IMR-90 (cell line): ENCODE measurements at regions not wholly inside any gene's neighbourhood (a gene's known extent, or its start where the extent isn't known, plus 50 kb on each side); places are given as distances from the start of the nearest gene placed in this dataset.

Experiments used
- ATAC-seq: fragments of 200-7000 bp; cut with Tn5 transposase; 2 replicates; pipeline ENCODE4 v1.9.1; 2020; ENCODE audit warnings: low read depth, mild to moderate bottlenecking, moderate library complexity
- BruUV-seq: library from RNA; stranded (reverse); fragments of 400-500 nt; replicated peaks from 2 replicates; lab custom pipeline; 2021; lab: Mats Ljungman, UMichigan
- CTCF ChIA-PET: fragments of 300-600 bp; formaldehyde crosslinking; extraction: SDS; loops from one replicate; lab custom pipeline; 2021; ENCODE audit warnings: antibody characterized with exemption; lab: Yijun Ruan, JAX
- POLR2A ChIA-PET: fragments of 300-600 bp; sonication (Branson Sonifier 250); formaldehyde crosslinking; loops from one replicate; lab custom pipeline; 2022; ENCODE audit warnings: antibody characterized with exemption; ENCODE audit not compliant: unreplicated experiment; lab: Charles Lee
- DNase-seq: peaks from one replicate; pipeline ENCODE4 v3.0.0; 2013
- H2AFZ ChIP-seq: replicated peaks from 2 replicates; pipeline ENCODE3; 2013; ENCODE audit warnings: low read length, mild to moderate bottlenecking; ENCODE audit not compliant: poor library complexity
- H2AK5ac ChIP-seq: 2 replicates; pipeline ENCODE4 v1.6.1; 2013; ENCODE audit warnings: low read depth, low read length, inconsistent platforms
- H2AK9ac ChIP-seq: replicated peaks from 2 replicates; pipeline ENCODE3; 2013; ENCODE audit warnings: mild to moderate bottlenecking, low read depth, low read length, moderate library complexity; ENCODE audit not compliant: poor library complexity
- H2BK120ac ChIP-seq: 2 replicates; pipeline ENCODE4 v1.6.1; 2013; ENCODE audit warnings: low read depth, low read length, inconsistent platforms
- H2BK15ac ChIP-seq: 3 replicates; pipeline ENCODE4 v1.6.1; 2013; ENCODE audit warnings: low read depth, low read length, inconsistent platforms
- H2BK20ac ChIP-seq: 2 replicates; pipeline ENCODE4 v1.6.1; 2013; ENCODE audit warnings: low read depth, mild to moderate bottlenecking, inconsistent platforms, low read length, moderate library complexity
- H2BK5ac ChIP-seq: 2 replicates; pipeline ENCODE4 v1.6.1; 2013; ENCODE audit warnings: mild to moderate bottlenecking, low read depth, low read length, inconsistent platforms; ENCODE audit not compliant: poor library complexity, severe bottlenecking
- H3K14ac ChIP-seq: replicated peaks from 2 replicates; pipeline ENCODE4 v1.6.1; 2013; ENCODE audit warnings: low read depth, low read length, inconsistent platforms
- H3K18ac ChIP-seq: 2 replicates; pipeline ENCODE4 v1.6.1; 2013; ENCODE audit warnings: low read depth, low read length, control low read depth
- H3K23ac ChIP-seq: 2 replicates; pipeline ENCODE4 v1.6.1; 2013; ENCODE audit warnings: low read depth, low read length, inconsistent platforms
- H3K27ac ChIP-seq: 2 replicates; pipeline ENCODE4 v1.5.1; 2013; ENCODE audit warnings: mild to moderate bottlenecking, control low read depth, low read length; ENCODE audit not compliant: insufficient read depth
- H3K27me3 ChIP-seq: 2 replicates; pipeline ENCODE4 v1.6.1; 2013; ENCODE audit warnings: low read length; ENCODE audit not compliant: control insufficient read depth, insufficient read depth
- H3K36me3 ChIP-seq: 2 replicates; pipeline ENCODE4 v1.6.1; 2013; ENCODE audit warnings: low read length, mixed read lengths; ENCODE audit not compliant: control insufficient read depth, insufficient read depth
- H3K4ac ChIP-seq: 2 replicates; pipeline ENCODE4 v1.6.1; 2013; ENCODE audit warnings: low read depth, low read length, inconsistent platforms
- H3K4me1 ChIP-seq: 2 replicates; pipeline ENCODE4 v1.6.1; 2013; ENCODE audit warnings: low read length, mixed read lengths; ENCODE audit not compliant: control insufficient read depth, insufficient read depth
- H3K4me2 ChIP-seq: 2 replicates; pipeline ENCODE4 v1.6.1; 2013; ENCODE audit warnings: low read depth, mild to moderate bottlenecking, control low read depth, low read length, moderate library complexity
- H3K4me3 ChIP-seq: 2 replicates; pipeline ENCODE4 v1.5.1; 2013; ENCODE audit warnings: low read depth, mild to moderate bottlenecking, control low read depth, low read length, moderate library complexity; ENCODE audit not compliant: insufficient read depth
- H3K56ac ChIP-seq: 2 replicates; pipeline ENCODE4 v1.6.1; 2013; ENCODE audit warnings: low read length, inconsistent platforms; ENCODE audit not compliant: insufficient read depth; ENCODE audit errors: extremely low read depth
- H3K79me1 ChIP-seq, 2 experiments: 2 replicates each; pipeline ENCODE4 v1.6.1; 2013; ENCODE audit warnings: low read length in 2 of 2, inconsistent platforms in 1 of 2, low read depth in 1 of 2
- H3K9ac ChIP-seq: 2 replicates; pipeline ENCODE4 v1.6.1; 2013; ENCODE audit warnings: low read depth, low read length, control low read depth
- H3K9me1 ChIP-seq: 2 replicates; pipeline ENCODE4 v1.6.1; 2013; ENCODE audit warnings: low read length, inconsistent platforms; ENCODE audit not compliant: insufficient read depth
- H3K9me3 ChIP-seq: 2 replicates; pipeline ENCODE4 v1.6.1; 2013; ENCODE audit warnings: low read length; ENCODE audit not compliant: control insufficient read depth, insufficient read depth
- H4K20me1 ChIP-seq: 2 replicates; pipeline ENCODE4 v1.6.1; 2013; ENCODE audit warnings: low read length, inconsistent platforms; ENCODE audit not compliant: insufficient read depth
- H4K5ac ChIP-seq: 2 replicates; pipeline ENCODE4 v1.6.1; 2013; ENCODE audit warnings: mild to moderate bottlenecking, low read depth, low read length, control low read depth
- H4K8ac ChIP-seq, 2 experiments: 2 replicates each; pipeline ENCODE4 v1.6.1; 2013; ENCODE audit warnings: low read depth in 2 of 2, low read length in 2 of 2, control low read depth in 1 of 2, inconsistent platforms in 1 of 2
- H4K91ac ChIP-seq: 2 replicates; pipeline ENCODE4 v1.6.1; 2013; ENCODE audit warnings: low read depth, low read length, inconsistent platforms; ENCODE audit not compliant: insufficient read depth
- BHLHE40 ChIP-seq: fragments of 150-350 bp; IDR thresholded peaks from 2 replicates; pipeline ENCODE4 v1.6.1; 2016; ENCODE audit warnings: mild to moderate bottlenecking, low read depth, low read length
- CEBPB ChIP-seq: IDR thresholded peaks from 2 replicates; pipeline ENCODE4 v1.6.1; 2012; ENCODE audit warnings: low read depth, low read length, improper control_type of control experiment
- CHD1 ChIP-seq: IDR thresholded peaks from 2 replicates; pipeline ENCODE4 v1.6.1; 2012; ENCODE audit warnings: low read depth, low read length, improper control_type of control experiment
- FOS ChIP-seq: fragments of 150-350 bp; IDR thresholded peaks from 2 replicates; pipeline ENCODE4 v1.6.1; 2016; ENCODE audit warnings: low read depth, low read length
- MAZ ChIP-seq: IDR thresholded peaks from 2 replicates; pipeline ENCODE4 v1.6.1; 2012; ENCODE audit warnings: low read depth, mild to moderate bottlenecking, low read length, improper control_type of control experiment, moderate library complexity, borderline replicate concordance
- MXI1 ChIP-seq: IDR thresholded peaks from 2 replicates; pipeline ENCODE4 v1.6.1; 2012; ENCODE audit warnings: low read depth, mild to moderate bottlenecking, low read length, moderate library complexity, borderline replicate concordance
- NFE2L2 ChIP-seq: fragments of 150-350 bp; IDR thresholded peaks from 2 replicates; pipeline ENCODE4 v1.6.1; 2016; ENCODE audit warnings: low read depth, mild to moderate bottlenecking, low read length
- RCOR1 ChIP-seq: IDR thresholded peaks from 2 replicates; pipeline ENCODE4 v1.6.1; 2012; ENCODE audit warnings: mild to moderate bottlenecking, low read length, improper control_type of control experiment; ENCODE audit not compliant: insufficient replicate concordance
- RFX5 ChIP-seq: IDR thresholded peaks from 2 replicates; pipeline ENCODE4 v1.8.0; 2012; ENCODE audit warnings: low read depth, mild to moderate bottlenecking, low read length, moderate library complexity
- USF2 ChIP-seq: fragments of 150-350 bp; IDR thresholded peaks from 2 replicates; pipeline ENCODE4 v1.6.1; 2017; ENCODE audit warnings: mild to moderate bottlenecking, antibody characterized with exemption, low read length, low read depth
- whole genome bisulfite sequencing, 2 experiments: methylation state at CpG; one replicate each; pipeline versions ENCODE4 v1.1.5 to v1.1.7; 2013; ENCODE audit warnings: missing lambda C conversion rate in 2 of 2; ENCODE audit not compliant: insufficient read length in 1 of 2; ENCODE audit errors: extremely low coverage in 2 of 2; 5-methylcytosine and 5-hydroxymethylcytosine counted together
- dilution Hi-C: fragments of 300-500 bp; cut with HindIII; formaldehyde crosslinking; loops from one replicate; pipeline ENCODE4 v1.14.3; 2018; ENCODE audit warnings: low sequenced_read_pairs; ENCODE audit not compliant: unreplicated experiment
- in situ Hi-C: fragments of 300-500 bp; cut with MboI; formaldehyde crosslinking; loops from 3 replicates; pipeline ENCODE4 v1.14.3; 2019; ENCODE audit warnings: low sequenced_read_pairs, inconsistent platforms, mixed read lengths
- intact Hi-C: fragments of 100-400 bp; cut with micrococcal nuclease; formaldehyde crosslinking; loops from 2 replicates; pipeline ENCODE4 v1.10.0; 2022

DNA sequence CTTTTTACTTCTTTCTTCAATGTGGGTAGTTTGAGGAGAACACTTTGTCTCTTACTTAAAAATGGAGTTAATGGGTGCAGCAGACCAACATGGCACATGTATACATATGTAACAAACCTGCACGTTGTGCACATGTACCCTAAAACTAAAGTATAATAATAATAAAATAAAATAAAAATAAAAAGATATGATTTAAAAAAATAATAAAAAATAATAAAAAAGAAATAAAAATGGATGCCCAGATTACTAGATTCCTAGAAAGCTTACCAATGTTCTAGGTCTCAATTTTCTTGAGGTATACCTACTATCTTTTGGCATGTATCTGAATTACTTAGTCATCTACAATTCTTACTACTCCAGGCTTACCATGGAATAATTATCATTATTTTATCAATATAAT lies 2001.6 kb upstream of the CDH9 start:
- H2AFZ ChIP-seq: no peak overlapping the region
- no CpG with 5 or more reads among the region's 1 CpG for WGBS, 2 experiments
- no peak overlapping the region for H2BK120ac ChIP-seq
- no peak overlapping the region for H3K4me3 ChIP-seq
- no peak for DNase-seq
- no peak overlapping the region for H2BK5ac ChIP-seq
- no peak overlapping the region for H3K56ac ChIP-seq
- in situ Hi-C loops (no loop called here), dilution Hi-C loops (no loop called here), intact Hi-C loops (no loop called here)
- H3K9me1 ChIP-seq: no peaks in the 10 kb centered on the region
- H4K91ac ChIP-seq: no peak overlapping the region
- no peak overlapping the region for H4K5ac ChIP-seq
- H3K4me1 ChIP-seq: no peaks in the 10 kb centered on the region
- CTCF ChIA-PET: no interaction called here
- no peak overlapping the region for H3K14ac ChIP-seq
- no peaks in the 10 kb centered on the region for H4K20me1 ChIP-seq
- TF ChIP-seq FOS (no peak), NFE2L2 (no peak), RCOR1 (no peak), CHD1 (no peak), BHLHE40 (no peak), MAZ (no peak), CEBPB (no peak), USF2 (no peak), RFX5 (no peak), MXI1 (no peak)
- H3K27ac ChIP-seq: no peak overlapping the region
- no peak overlapping the region for H2AK5ac ChIP-seq
- no peak overlapping the region for H3K18ac ChIP-seq
- no peak overlapping the region for H2BK15ac ChIP-seq
- H3K36me3 ChIP-seq: no peaks in the 10 kb centered on the region
- no peak overlapping the region for H3K23ac ChIP-seq
- no peak overlapping the region for H3K9ac ChIP-seq
- BruUV-seq: no TSS peak
- H3K79me1 ChIP-seq: no peaks in the 10 kb centered on the region
- no peak overlapping the region for H2AK9ac ChIP-seq
- POLR2A ChIA-PET: no interaction called here
- peaks cover 2% of the 10 kb centered on the region; the same call in 1 of the 2 replicates for H3K9me3 ChIP-seq
- no peaks in the 10 kb centered on the region for H3K27me3 ChIP-seq
- ATAC-seq: no peak
- H3K4ac ChIP-seq: no peak overlapping the region
- H4K8ac ChIP-seq: no peak overlapping the region
- no peak overlapping the region for H2BK20ac ChIP-seq
- H3K4me2 ChIP-seq: no peak overlapping the region
